ENCODE measurements at regions not wholly inside any gene's neighbourhood (a gene's known extent, or its start where the extent isn't known, plus 50 kb on each side); places are given as distances from the start of the nearest gene placed in this dataset.

DNA sequence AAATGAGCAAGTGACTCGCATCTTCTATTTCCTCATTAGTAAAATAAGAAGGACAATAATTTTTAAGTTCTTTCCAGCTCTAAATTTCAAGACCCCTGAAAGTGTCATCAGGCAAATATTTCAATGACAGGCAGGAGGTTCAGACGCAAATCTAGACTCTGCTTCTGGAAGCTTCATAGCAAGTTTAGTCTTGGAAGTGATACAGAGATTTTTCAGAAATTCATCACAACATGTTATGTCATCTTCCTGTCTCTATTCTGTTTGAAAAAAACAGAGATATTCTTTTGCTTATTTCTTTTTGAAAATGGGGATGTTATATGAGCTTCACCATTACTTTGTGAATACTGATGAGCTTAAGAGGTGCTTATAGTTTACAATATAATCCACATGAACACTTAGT, 74.0 kb downstream of the C3orf85 start:
- Histone ChIP-seq H4K20me1 (ENCODE audit: control insufficient read depth, insufficient read depth, low read depth, low read length) (no peaks in the 10 kb centered on the region), H3K4me2 (ENCODE audit: low read length) (no peak overlapping the region), H3F3A (ENCODE audit: control insufficient read depth, insufficient read depth) (no peaks in the 10 kb centered on the region), H3K9me2 (replicated peaks; ENCODE audit: control insufficient read depth, low read length) (no peaks in the 10 kb centered on the region), H3K9me3 (ENCODE audit: control insufficient read depth, insufficient read depth, low read length) (no peaks in the 10 kb centered on the region), H3K27ac (ENCODE audit: low read depth, low read length) (no peak overlapping the region), H3K79me2 (ENCODE audit: control insufficient read depth, low read length) (no peaks in the 10 kb centered on the region), H3K4me3 (ENCODE audit: low read length) (no peak overlapping the region), H3K27me3 (ENCODE audit: control insufficient read depth, low read length) (no peaks in the 10 kb centered on the region), H3K36me3 (ENCODE audit: control insufficient read depth, low read length) (no peaks in the 10 kb centered on the region), H3K4me1 (ENCODE audit: control insufficient read depth, low read length) (no peaks in the 10 kb centered on the region)
- TF ChIP-seq, protein P1, sequence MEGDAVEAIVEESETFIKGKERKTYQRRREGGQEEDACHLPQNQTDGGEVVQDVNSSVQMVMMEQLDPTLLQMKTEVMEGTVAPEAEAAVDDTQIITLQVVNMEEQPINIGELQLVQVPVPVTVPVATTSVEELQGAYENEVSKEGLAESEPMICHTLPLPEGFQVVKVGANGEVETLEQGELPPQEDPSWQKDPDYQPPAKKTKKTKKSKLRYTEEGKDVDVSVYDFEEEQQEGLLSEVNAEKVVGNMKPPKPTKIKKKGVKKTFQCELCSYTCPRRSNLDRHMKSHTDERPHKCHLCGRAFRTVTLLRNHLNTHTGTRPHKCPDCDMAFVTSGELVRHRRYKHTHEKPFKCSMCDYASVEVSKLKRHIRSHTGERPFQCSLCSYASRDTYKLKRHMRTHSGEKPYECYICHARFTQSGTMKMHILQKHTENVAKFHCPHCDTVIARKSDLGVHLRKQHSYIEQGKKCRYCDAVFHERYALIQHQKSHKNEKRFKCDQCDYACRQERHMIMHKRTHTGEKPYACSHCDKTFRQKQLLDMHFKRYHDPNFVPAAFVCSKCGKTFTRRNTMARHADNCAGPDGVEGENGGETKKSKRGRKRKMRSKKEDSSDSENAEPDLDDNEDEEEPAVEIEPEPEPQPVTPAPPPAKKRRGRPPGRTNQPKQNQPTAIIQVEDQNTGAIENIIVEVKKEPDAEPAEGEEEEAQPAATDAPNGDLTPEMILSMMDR (IDR thresholded peaks at IDR 0.05; ENCODE audit: low read depth, low read length, poor library complexity, severe bottlenecking) = no peak
- TF ChIP-seq EZH2phosphoT487 (IDR thresholded peaks at IDR 0.05; ENCODE audit: borderline replicate concordance, low read length) = no peak

DNA sequence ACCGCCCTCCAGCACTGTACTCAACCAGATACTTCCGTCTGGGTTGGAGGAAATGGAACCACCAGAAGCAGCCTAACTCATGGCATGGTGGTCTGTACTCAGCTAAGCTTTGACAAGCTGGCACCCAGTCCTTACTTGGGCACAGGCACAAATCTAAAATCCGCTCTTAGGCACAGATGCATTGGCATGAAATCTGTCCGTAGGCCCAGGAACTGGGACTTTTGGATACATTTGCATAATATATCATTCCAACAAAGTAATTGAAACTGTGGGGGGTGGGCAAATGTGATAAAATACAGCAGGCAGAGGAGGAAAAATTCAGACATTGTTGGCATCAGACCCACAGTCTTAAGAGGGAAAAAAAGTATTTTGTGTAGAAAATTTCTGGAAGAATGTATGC, 75.4 kb downstream of the C3orf85 start:
- Histone ChIP-seq H3K9me2 (replicated peaks; ENCODE audit: control insufficient read depth, low read length) (no peaks in the 10 kb centered on the region), H3K4me3 (ENCODE audit: low read length) (no peak overlapping the region), H3K27ac (ENCODE audit: low read depth, low read length) (no peak overlapping the region), H3K9me3 (ENCODE audit: control insufficient read depth, insufficient read depth, low read length) (no peaks in the 10 kb centered on the region), H3K79me2 (ENCODE audit: control insufficient read depth, low read length) (no peaks in the 10 kb centered on the region), H3K27me3 (ENCODE audit: control insufficient read depth, low read length) (no peaks in the 10 kb centered on the region), H3K4me2 (ENCODE audit: low read length) (no peak overlapping the region), H3K4me1 (ENCODE audit: control insufficient read depth, low read length) (no peaks in the 10 kb centered on the region), H3K36me3 (ENCODE audit: control insufficient read depth, low read length) (no peaks in the 10 kb centered on the region), H4K20me1 (ENCODE audit: control insufficient read depth, insufficient read depth, low read depth, low read length) (no peaks in the 10 kb centered on the region), H3F3A (ENCODE audit: control insufficient read depth, insufficient read depth) (no peaks in the 10 kb centered on the region)
- TF ChIP-seq EZH2phosphoT487 (IDR thresholded peaks at IDR 0.05; ENCODE audit: borderline replicate concordance, low read length) = no peak
- TF ChIP-seq, protein P1 (IDR thresholded peaks at IDR 0.05; ENCODE audit: low read depth, low read length, poor library complexity, severe bottlenecking) = no peak

DNA sequence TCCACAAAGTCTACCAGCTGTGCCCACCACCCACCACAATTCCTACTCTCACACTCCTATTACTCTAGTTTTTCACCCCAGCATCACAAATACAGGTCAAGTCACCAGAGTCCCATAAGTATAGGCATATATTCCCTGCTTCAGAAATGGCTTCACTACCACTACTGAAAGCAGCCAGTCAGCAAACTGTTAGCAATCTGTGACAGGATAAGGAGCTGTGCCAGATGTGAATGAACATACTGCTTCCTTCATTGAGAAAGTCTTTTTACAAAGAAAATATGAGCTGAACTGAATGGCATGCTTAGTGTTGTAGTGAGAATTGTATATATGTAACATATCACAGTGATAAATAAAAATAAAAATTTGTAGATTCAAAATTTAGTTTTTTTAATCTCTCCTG, 76.8 kb downstream of the C3orf85 start:
- Histone ChIP-seq H3K27me3 (ENCODE audit: control insufficient read depth, low read length) (no peaks in the 10 kb centered on the region), H3K4me3 (ENCODE audit: low read length) (no peak overlapping the region), H4K20me1 (ENCODE audit: control insufficient read depth, insufficient read depth, low read depth, low read length) (no peaks in the 10 kb centered on the region), H3K36me3 (ENCODE audit: control insufficient read depth, low read length) (no peaks in the 10 kb centered on the region), H3K9me3 (ENCODE audit: control insufficient read depth, insufficient read depth, low read length) (no peaks in the 10 kb centered on the region), H3F3A (ENCODE audit: control insufficient read depth, insufficient read depth) (no peaks in the 10 kb centered on the region), H3K79me2 (ENCODE audit: control insufficient read depth, low read length) (no peaks in the 10 kb centered on the region), H3K4me2 (ENCODE audit: low read length) (no peak overlapping the region), H3K27ac (ENCODE audit: low read depth, low read length) (no peak overlapping the region), H3K4me1 (ENCODE audit: control insufficient read depth, low read length) (no peaks in the 10 kb centered on the region), H3K9me2 (replicated peaks; ENCODE audit: control insufficient read depth, low read length) (no peaks in the 10 kb centered on the region)
- no peak for TF ChIP-seq EZH2phosphoT487 (IDR thresholded peaks at IDR 0.05; ENCODE audit: borderline replicate concordance, low read length)
- TF ChIP-seq, protein P1 (IDR thresholded peaks at IDR 0.05; ENCODE audit: low read depth, low read length, poor library complexity, severe bottlenecking) = no peak

DNA sequence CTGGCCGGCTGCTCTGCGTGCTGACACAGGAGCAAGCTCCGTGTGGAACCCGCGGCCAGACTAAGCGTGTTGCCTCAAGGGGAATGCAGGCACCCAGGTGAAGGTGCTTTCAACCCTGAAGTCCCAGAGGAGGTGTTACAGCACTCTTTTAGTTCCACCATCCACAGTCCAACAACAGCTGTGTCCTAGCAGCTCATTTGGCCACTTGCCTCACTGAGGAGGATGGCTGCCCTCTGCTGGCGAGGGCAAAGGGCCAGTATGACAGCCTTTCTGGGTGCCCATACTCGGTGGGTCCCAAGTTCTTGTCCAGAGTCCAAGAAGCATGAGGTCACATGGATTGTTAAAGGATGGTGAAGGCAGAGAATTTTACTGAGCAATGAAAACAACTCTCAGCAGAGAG, 87.8 kb downstream of the C3orf85 start:
- Histone ChIP-seq H3F3A (ENCODE audit: control insufficient read depth, insufficient read depth) (no peaks in the 10 kb centered on the region), H3K27me3 (ENCODE audit: control insufficient read depth, low read length) (no peaks in the 10 kb centered on the region), H3K9me2 (replicated peaks; ENCODE audit: control insufficient read depth, low read length) (no peaks in the 10 kb centered on the region), H3K4me3 (ENCODE audit: low read length) (no peak overlapping the region), H3K4me1 (ENCODE audit: control insufficient read depth, low read length) (no peaks in the 10 kb centered on the region), H3K27ac (ENCODE audit: low read depth, low read length) (no peak overlapping the region), H3K4me2 (ENCODE audit: low read length) (no peak overlapping the region), H3K79me2 (ENCODE audit: control insufficient read depth, low read length) (no peaks in the 10 kb centered on the region), H3K36me3 (ENCODE audit: control insufficient read depth, low read length) (no peaks in the 10 kb centered on the region), H3K9me3 (ENCODE audit: control insufficient read depth, insufficient read depth, low read length) (no peaks in the 10 kb centered on the region), H4K20me1 (ENCODE audit: control insufficient read depth, insufficient read depth, low read depth, low read length) (no peaks in the 10 kb centered on the region)
- TF ChIP-seq, protein P1 (IDR thresholded peaks at IDR 0.05; ENCODE audit: low read depth, low read length, poor library complexity, severe bottlenecking) = peak; percentile 35
- no peak for TF ChIP-seq EZH2phosphoT487 (IDR thresholded peaks at IDR 0.05; ENCODE audit: borderline replicate concordance, low read length)

Data from DOHH2 (cell line).